ENCODE measurements at regions not wholly inside any gene's neighbourhood (a gene's known extent, or its start where the extent isn't known, plus 50 kb on each side); places are given as distances from the start of the nearest gene placed in this dataset.

GRCh38 chr3:189467451-189467850 is 163.7 kb upstream of the TP63 start:
- no peak for TF ChIP-seq CTCF (IDR thresholded peaks at IDR 0.05; ENCODE audit: extremely low read depth, insufficient read depth, missing control alignments)
- DNase-seq (ENCODE audit: low spot score) = no peak
- in situ Hi-C loops (cut with MboI; ENCODE audit: low pct_unique_long_range_greater_than_20kb, low sequenced_read_pairs, unreplicated experiment) = no loop called here

GRCh38 chr3:189474944-189475343 is 156.2 kb upstream of the TP63 start:
- in situ Hi-C loops (cut with MboI; ENCODE audit: low pct_unique_long_range_greater_than_20kb, low sequenced_read_pairs, unreplicated experiment) = no loop called here
- TF ChIP-seq CTCF (IDR thresholded peaks at IDR 0.05; ENCODE audit: extremely low read depth, insufficient read depth, missing control alignments) = no peak
- DNase-seq (ENCODE audit: low spot score) = no peak

GRCh38 chr3:189477614-189478013 is 153.6 kb upstream of the TP63 start:
- no peak for TF ChIP-seq CTCF (IDR thresholded peaks at IDR 0.05; ENCODE audit: extremely low read depth, insufficient read depth, missing control alignments)
- DNase-seq (ENCODE audit: low spot score) = no peak
- in situ Hi-C loops (cut with MboI; ENCODE audit: low pct_unique_long_range_greater_than_20kb, low sequenced_read_pairs, unreplicated experiment) = no loop called here

GRCh38 chr3:189486556-189486955 is 144.6 kb upstream of the TP63 start:
- DNase-seq (ENCODE audit: low spot score) = no peak
- in situ Hi-C loops (cut with MboI; ENCODE audit: low pct_unique_long_range_greater_than_20kb, low sequenced_read_pairs, unreplicated experiment) = no loop called here
- TF ChIP-seq CTCF (IDR thresholded peaks at IDR 0.05; ENCODE audit: extremely low read depth, insufficient read depth, missing control alignments) = no peak

GRCh38 chr3:189488241-189488767 is 142.9 kb upstream of the TP63 start:
- TF ChIP-seq CTCF (IDR thresholded peaks at IDR 0.05; ENCODE audit: extremely low read depth, insufficient read depth, missing control alignments) = no peak
- no peak for DNase-seq (ENCODE audit: low spot score)
- in situ Hi-C loops (cut with MboI; ENCODE audit: low pct_unique_long_range_greater_than_20kb, low sequenced_read_pairs, unreplicated experiment) = no loop called here

GRCh38 chr3:189490337-189490736 is 140.9 kb upstream of the TP63 start:
- no peak for TF ChIP-seq CTCF (IDR thresholded peaks at IDR 0.05; ENCODE audit: extremely low read depth, insufficient read depth, missing control alignments)
- in situ Hi-C loops (cut with MboI; ENCODE audit: low pct_unique_long_range_greater_than_20kb, low sequenced_read_pairs, unreplicated experiment) = no loop called here
- no peak for DNase-seq (ENCODE audit: low spot score)

GRCh38 chr3:189490749-189491148 is 140.4 kb upstream of the TP63 start:
- no peak for TF ChIP-seq CTCF (IDR thresholded peaks at IDR 0.05; ENCODE audit: extremely low read depth, insufficient read depth, missing control alignments)
- no peak for DNase-seq (ENCODE audit: low spot score)
- in situ Hi-C loops (cut with MboI; ENCODE audit: low pct_unique_long_range_greater_than_20kb, low sequenced_read_pairs, unreplicated experiment) = no loop called here
